NT2/D1 (cell line): ENCODE measurements at regions not wholly inside any gene's neighbourhood (a gene's known extent, or its start where the extent isn't known, plus 50 kb on each side); places are given as distances from the start of the nearest gene placed in this dataset.

Experiments used
- SUZ12 ChIP-seq: IDR thresholded peaks from 2 replicates; pipeline ENCODE4 v1.6.1; 2011; ENCODE audit not compliant: insufficient read length, insufficient read depth; ENCODE audit errors: extremely low read depth
- YY1 ChIP-seq: IDR thresholded peaks from 2 replicates; pipeline ENCODE4 v1.6.1; 2011; ENCODE audit not compliant: insufficient read length, insufficient read depth

GRCh38 chr1:96521010-96521409 is 200.6 kb upstream of the PTBP2 start:
- TF ChIP-seq YY1: no peak
- no peak for TF ChIP-seq SUZ12
